ENCODE measurements at regions not wholly inside any gene's neighbourhood (a gene's known extent, or its start where the extent isn't known, plus 50 kb on each side); places are given as distances from the start of the nearest gene placed in this dataset.

GRCh38 chr4:183789657-183790056 lies 115.5 kb upstream of the STOX2 start:
- no peak overlapping the region for H3K23ac ChIP-seq (ENCODE audit: insufficient read length, low read depth, low read length)
- no peak for DNase-seq
- no peak overlapping the region for H3K4ac ChIP-seq (ENCODE audit: low read depth, low read length)
- no peak overlapping the region for H3K27ac Mint-ChIP-seq
- peaks cover 21 to 26% of the 10 kb centered on the region in 2 experiments for H3K9me3 Mint-ChIP-seq
- H4K8ac ChIP-seq (replicated peaks; ENCODE audit: insufficient read length, low read depth, low read length) = no peak overlapping the region
- H2AFZ ChIP-seq (ENCODE audit: low read length) = no peak overlapping the region
- no peak overlapping the region for H3K4me3 Mint-ChIP-seq
- H3K4me1 ChIP-seq (ENCODE audit: insufficient read depth, low read length) = no peaks in the 10 kb centered on the region
- H2BK120ac ChIP-seq (ENCODE audit: low read depth, low read length, poor library complexity, severe bottlenecking) = no peak overlapping the region
- no peak overlapping the region for H3K18ac ChIP-seq (ENCODE audit: insufficient read length, low read depth, low read length)
- H3K79me1 ChIP-seq (ENCODE audit: insufficient read depth, low read depth, low read length, poor library complexity, severe bottlenecking) = no peaks in the 10 kb centered on the region
- peaks cover 0 to 26% (median 7%) of the 10 kb centered on the region in 3 experiments; a peak in 3 of 7 replicates for H3K36me3 Mint-ChIP-seq (ENCODE audit: insufficient read depth in 1 of 3, low read depth in 3 of 3)
- H3K79me2 ChIP-seq (ENCODE audit: insufficient read depth, low read length) = no peaks in the 10 kb centered on the region
- no peak overlapping the region for H3T11ph ChIP-seq (ENCODE audit: low read length)
- no peaks in the 10 kb centered on the region for H3K23me2 ChIP-seq (ENCODE audit: insufficient read length, low read depth, low read length, poor library complexity, severe bottlenecking)
- peaks cover 18% of the 10 kb centered on the region for H3K9me3 ChIP-seq (ENCODE audit: control insufficient read depth, low read depth, low read length)
- H4K20me1 ChIP-seq (ENCODE audit: control insufficient read depth, insufficient read depth, insufficient read length) = no peaks in the 10 kb centered on the region
- no peak overlapping the region for H3K27ac ChIP-seq (ENCODE audit: insufficient read length, low read depth, low read length)
- no peak for TF ChIP-seq CTCF (conservative IDR thresholded peaks at IDR 0.05)
- no CpG with 5 or more reads among the region's 3 CpGs for WGBS (ENCODE audit: extremely low coverage, insufficient read length, low lambda C conversion rate)
- no peak overlapping the region for H2AK5ac ChIP-seq (ENCODE audit: insufficient read length, low read length)
- peaks cover 18% of the 10 kb centered on the region for H3K27me3 Mint-ChIP-seq (ENCODE audit: low read depth)
- H3K4me1 Mint-ChIP-seq = no peaks in the 10 kb centered on the region
- no peak overlapping the region for H3K4me2 ChIP-seq (ENCODE audit: insufficient read depth, insufficient read length, low read length)
- no peak overlapping the region for H2BK20ac ChIP-seq (ENCODE audit: low read depth, low read length, poor library complexity, severe bottlenecking)
- no peak overlapping the region for H3K9ac ChIP-seq (ENCODE audit: extremely low read depth, insufficient read length, low read length)
- H4K5ac ChIP-seq (ENCODE audit: insufficient read length, low read depth, low read length) = no peak overlapping the region
- H2BK12ac ChIP-seq (ENCODE audit: insufficient read length, low read depth, low read length) = no peak overlapping the region
- no peak overlapping the region for H3K14ac ChIP-seq (ENCODE audit: insufficient read depth, low read length)
- no peak overlapping the region for H2BK5ac ChIP-seq (ENCODE audit: insufficient read length, low read length)
- H4K91ac ChIP-seq (ENCODE audit: insufficient read length, low read depth, low read length) = no peak overlapping the region
- H3K56ac ChIP-seq (ENCODE audit: insufficient read length, low read depth, low read length) = no peak overlapping the region
- no peaks in the 10 kb centered on the region for H3K27me3 ChIP-seq (ENCODE audit: insufficient read depth, low read length)
- no peak overlapping the region for H2BK15ac ChIP-seq (ENCODE audit: low read depth, low read length)

Data from H9 (cell line).